Mucosa of stomach (tissue), 1 donor: ENCODE measurements at regions not wholly inside any gene's neighbourhood (a gene's known extent, or its start where the extent isn't known, plus 50 kb on each side); places are given as distances from the start of the nearest gene placed in this dataset.

ENCODE experiments used
- H3K27me3 ChIP-seq: one replicate; pipeline ENCODE4 v1.7.0; 2013; ENCODE audit warnings: mild to moderate bottlenecking, low read length; ENCODE audit not compliant: control insufficient read depth, insufficient read depth
- H3K36me3 ChIP-seq: one replicate; pipeline ENCODE4 v1.7.0; 2013; ENCODE audit warnings: low read length; ENCODE audit not compliant: control insufficient read depth, insufficient read depth
- H3K4me1 ChIP-seq: one replicate; pipeline ENCODE4 v1.7.0; 2013; ENCODE audit warnings: mild to moderate bottlenecking, low read length; ENCODE audit not compliant: control insufficient read depth, insufficient read depth
- H3K4me3 ChIP-seq: one replicate; pipeline ENCODE4 v1.7.0; 2013; ENCODE audit warnings: low read length
- H3K9ac ChIP-seq: one replicate; pipeline ENCODE4 v1.7.0; 2013; ENCODE audit warnings: mild to moderate bottlenecking, low read length, moderate library complexity
- H3K9me3 ChIP-seq: one replicate; pipeline ENCODE4 v1.7.0; 2013; ENCODE audit warnings: mild to moderate bottlenecking, low read length, moderate library complexity; ENCODE audit not compliant: control insufficient read depth
- donor health status: Pancreatic carcinoma.

DNA sequence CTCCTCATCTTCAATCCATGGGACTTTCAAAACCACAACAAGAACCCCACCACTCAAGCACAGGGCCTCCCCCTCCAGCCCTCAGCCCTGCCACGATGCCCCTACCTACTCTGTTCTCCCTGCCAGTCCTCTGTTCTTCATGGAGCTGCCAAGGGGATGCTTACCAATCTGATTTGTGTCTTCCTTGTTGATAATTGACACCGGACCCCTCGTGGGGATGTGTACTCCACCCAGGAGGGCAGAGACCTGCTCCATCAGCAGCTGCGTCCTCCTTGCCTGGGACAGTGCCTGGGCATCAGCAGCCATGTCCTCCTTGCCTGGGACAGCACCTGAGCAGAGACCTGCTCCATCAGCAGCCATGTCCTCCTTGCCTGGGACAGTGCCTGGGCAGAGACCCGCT is 1489.2 kb downstream of the TBC1D22A start:
- Histone ChIP-seq H3K27me3 (peaks cover 2% of the 10 kb centered on the region), H3K9me3 (no peaks in the 10 kb centered on the region), H3K4me3 (no peak overlapping the region), H3K9ac (no peak overlapping the region), H3K4me1 (no peaks in the 10 kb centered on the region), H3K36me3 (no peaks in the 10 kb centered on the region)

GRCh38 chr22:48250937-48251530 is 1488.6 kb downstream of the TBC1D22A start:
- no peaks in the 10 kb centered on the region for H3K4me1 ChIP-seq
- H3K36me3 ChIP-seq = no peaks in the 10 kb centered on the region
- H3K9me3 ChIP-seq = no peaks in the 10 kb centered on the region
- H3K27me3 ChIP-seq = peaks cover 2% of the 10 kb centered on the region
- no peak overlapping the region for H3K4me3 ChIP-seq
- no peak overlapping the region for H3K9ac ChIP-seq

GRCh38 chr22:48250286-48250895 is 1487.9 kb downstream of the TBC1D22A start:
- H3K9ac ChIP-seq = no peak overlapping the region
- no peaks in the 10 kb centered on the region for H3K4me1 ChIP-seq
- H3K27me3 ChIP-seq = peaks cover 2% of the 10 kb centered on the region
- no peak overlapping the region for H3K4me3 ChIP-seq
- no peaks in the 10 kb centered on the region for H3K36me3 ChIP-seq
- no peaks in the 10 kb centered on the region for H3K9me3 ChIP-seq

DNA sequence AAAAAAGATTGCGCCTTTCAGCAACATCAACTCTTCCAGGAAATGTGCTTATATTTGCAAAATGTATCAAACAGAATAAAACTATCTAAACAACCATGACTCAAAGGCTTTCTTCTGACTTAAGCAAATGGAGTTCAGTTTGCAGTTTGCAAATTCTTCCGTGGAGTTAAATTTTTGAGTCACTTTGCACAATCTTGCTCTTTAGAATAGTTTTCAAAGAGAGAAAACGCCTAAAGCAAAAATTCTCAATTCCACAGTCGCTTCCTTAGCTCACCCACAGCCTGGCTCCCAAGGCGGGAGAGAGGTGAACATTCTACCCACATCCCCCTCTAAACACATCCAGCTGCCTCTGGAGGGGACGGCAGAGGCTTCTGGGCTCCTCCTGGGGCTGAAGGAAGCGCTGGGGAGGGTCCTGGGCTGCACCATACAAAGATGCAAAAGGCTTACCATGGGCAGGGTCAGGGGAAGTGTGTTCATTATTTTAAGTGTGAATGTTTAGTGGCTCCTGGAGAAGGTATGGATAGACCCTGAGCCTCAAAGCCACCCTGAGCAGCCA is 1487.3 kb downstream of the TBC1D22A start:
- Histone ChIP-seq H3K9me3 (no peaks in the 10 kb centered on the region), H3K27me3 (peaks cover 2% of the 10 kb centered on the region), H3K4me1 (no peaks in the 10 kb centered on the region)

DNA sequence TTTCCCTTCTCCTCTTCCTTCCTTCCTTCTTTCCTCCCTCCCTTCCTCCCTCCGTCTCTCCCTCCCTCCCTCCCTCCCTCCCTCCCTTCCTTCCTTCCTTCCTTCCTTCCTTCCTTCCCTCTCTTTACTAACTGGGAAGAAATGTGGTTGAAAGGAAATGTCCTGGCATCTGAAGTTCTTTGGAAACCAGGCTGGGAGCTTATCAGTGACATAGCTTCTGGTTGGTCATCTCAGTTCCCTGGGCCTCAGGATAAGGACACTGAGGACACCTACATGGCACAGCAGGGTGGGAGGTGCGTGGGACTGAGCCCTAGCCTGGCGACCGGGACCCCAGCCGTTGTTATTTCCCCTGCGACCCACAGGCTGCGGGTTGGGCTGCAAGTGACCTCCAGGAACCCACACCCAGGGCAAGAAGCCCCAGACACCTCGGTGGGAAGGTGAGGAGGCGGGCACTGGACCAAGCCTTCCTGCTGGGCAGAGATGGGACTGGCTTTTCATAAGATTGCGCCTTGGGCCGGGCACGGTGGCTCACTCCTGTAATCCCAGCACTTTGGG is 1486.5 kb downstream of the TBC1D22A start:
- peaks cover under 1% of the 10 kb centered on the region for H3K27me3 ChIP-seq
- H3K9ac ChIP-seq = no peak overlapping the region
- H3K4me1 ChIP-seq = no peaks in the 10 kb centered on the region
- H3K9me3 ChIP-seq = no peaks in the 10 kb centered on the region
- no peak overlapping the region for H3K4me3 ChIP-seq
- H3K36me3 ChIP-seq = no peaks in the 10 kb centered on the region

More for the DNA sequence above, 1487.3 kb downstream of the TBC1D22A start:
- Histone ChIP-seq H3K9ac (no peak overlapping the region), H3K36me3 (no peaks in the 10 kb centered on the region), H3K4me3 (no peak overlapping the region)

GRCh38 chr22:48247829-48248228 is 1485.4 kb downstream of the TBC1D22A start:
- Histone ChIP-seq H3K4me3 (no peak overlapping the region), H3K36me3 (no peaks in the 10 kb centered on the region), H3K9ac (no peak overlapping the region), H3K27me3 (no peaks in the 10 kb centered on the region), H3K4me1 (no peaks in the 10 kb centered on the region), H3K9me3 (no peaks in the 10 kb centered on the region)

DNA sequence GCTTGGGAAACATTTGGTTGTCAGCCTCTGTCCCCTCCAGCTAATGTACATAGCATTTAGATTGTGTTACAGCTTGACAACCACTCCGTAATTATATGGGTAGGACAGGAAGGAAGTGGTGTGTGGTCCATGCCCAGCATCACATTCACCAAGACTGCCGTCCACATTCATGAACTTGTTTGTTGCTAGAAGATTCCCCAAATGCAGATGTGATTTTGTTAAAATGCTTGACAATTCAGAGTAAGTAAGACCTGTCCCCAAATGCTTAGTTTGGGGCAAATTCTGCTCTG is 1482.7 kb downstream of the TBC1D22A start:
- Histone ChIP-seq H3K4me3 (no peak overlapping the region), H3K9me3 (no peaks in the 10 kb centered on the region)

DNA sequence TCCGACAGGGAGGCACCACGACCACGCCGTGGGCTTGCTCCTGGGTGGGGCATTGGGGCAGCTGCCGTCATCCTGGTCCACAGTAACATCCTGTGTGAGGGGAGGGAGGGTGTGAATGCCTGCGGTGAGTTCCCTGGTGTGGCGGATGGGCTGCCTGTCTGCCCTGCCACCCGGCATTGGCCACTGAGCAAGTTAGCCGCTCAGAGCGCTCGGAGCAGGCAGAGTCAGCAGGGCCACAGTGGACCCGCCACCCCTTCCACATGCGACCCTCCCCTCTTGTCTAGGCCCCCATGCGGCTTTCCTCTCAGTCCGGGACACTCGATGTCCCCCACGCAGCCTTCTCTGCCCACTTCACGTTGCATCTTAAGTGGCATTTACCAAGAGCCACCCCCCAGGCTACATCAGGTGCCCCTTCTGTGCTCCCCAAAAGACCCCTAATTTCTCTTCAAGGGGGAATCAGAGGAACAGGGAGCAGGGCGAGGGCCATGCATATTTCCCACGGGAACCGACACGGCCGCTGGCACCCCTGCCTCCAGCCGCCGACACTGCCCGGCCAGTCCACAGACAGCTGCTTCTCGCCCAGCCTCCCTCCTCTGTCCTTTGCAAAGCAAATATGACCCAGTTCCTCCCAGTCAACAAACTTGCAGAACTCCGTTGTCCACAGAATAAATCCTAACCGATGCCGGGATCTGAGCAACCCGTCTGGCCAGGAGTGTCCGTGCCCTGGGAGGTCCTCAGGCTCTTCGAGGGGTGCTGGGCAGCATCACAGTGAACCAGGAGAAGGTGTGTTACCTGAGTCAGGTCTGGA is 1482.1 kb downstream of the TBC1D22A start:
- H3K27me3 ChIP-seq = no peaks in the 10 kb centered on the region
- H3K4me3 ChIP-seq = no peak overlapping the region
- no peaks in the 10 kb centered on the region for H3K4me1 ChIP-seq
- no peaks in the 10 kb centered on the region for H3K36me3 ChIP-seq
- no peaks in the 10 kb centered on the region for H3K9me3 ChIP-seq
- H3K9ac ChIP-seq = no peak overlapping the region

More for the DNA sequence above, 1482.7 kb downstream of the TBC1D22A start:
- Histone ChIP-seq H3K4me1 (no peaks in the 10 kb centered on the region), H3K9ac (no peak overlapping the region), H3K27me3 (no peaks in the 10 kb centered on the region), H3K36me3 (no peaks in the 10 kb centered on the region)

GRCh38 chr22:48242461-48242864 is 1480.0 kb downstream of the TBC1D22A start:
- Histone ChIP-seq H3K9me3 (no peaks in the 10 kb centered on the region), H3K4me3 (no peak overlapping the region), H3K27me3 (no peaks in the 10 kb centered on the region), H3K36me3 (no peaks in the 10 kb centered on the region), H3K9ac (no peak overlapping the region), H3K4me1 (no peaks in the 10 kb centered on the region)

GRCh38 chr22:48241658-48242057 is 1479.2 kb downstream of the TBC1D22A start:
- Histone ChIP-seq H3K27me3 (no peaks in the 10 kb centered on the region), H3K9ac (no peak overlapping the region), H3K4me3 (no peak overlapping the region), H3K4me1 (no peaks in the 10 kb centered on the region), H3K9me3 (no peaks in the 10 kb centered on the region), H3K36me3 (no peaks in the 10 kb centered on the region)

GRCh38 chr22:48240935-48241230 is 1478.4 kb downstream of the TBC1D22A start:
- Histone ChIP-seq H3K4me1 (no peaks in the 10 kb centered on the region), H3K36me3 (no peaks in the 10 kb centered on the region), H3K9ac (no peak overlapping the region), H3K9me3 (no peaks in the 10 kb centered on the region), H3K27me3 (no peaks in the 10 kb centered on the region), H3K4me3 (no peak overlapping the region)
